Kidney glomerular epithelial cell (primary cell): ENCODE measurements at regions not wholly inside any gene's neighbourhood (a gene's known extent, or its start where the extent isn't known, plus 50 kb on each side); places are given as distances from the start of the nearest gene placed in this dataset.
"Not testable (repeated sequence)": the region's sequence is repeated elsewhere in the genome, so short reads cannot be mapped to it uniquely, and the experiment has no call there.

ENCODE experiments used
- DNase-seq: peaks from one replicate; lab custom pipeline; 2025; lab: John Stamatoyannopoulos, UW

GRCh38 chr5:159503236-159503635 is 172.9 kb upstream of the IL12B start:
- DNase-seq, result no peak

GRCh38 chr5:159504106-159504856 is 174.0 kb upstream of the IL12B start:
- no peak for DNase-seq

GRCh38 chr5:159504857-159505304 is 174.6 kb upstream of the IL12B start:
- DNase-seq, result no peak

GRCh38 chr5:159507055-159507454 is 176.8 kb upstream of the IL12B start:
- DNase-seq, result no peak

- no peak for DNase-seq
Observed at GRCh38 chr5:159507661-159508060, 177.4 kb upstream of the IL12B start.

- DNase-seq, result no peak
Observed at GRCh38 chr5:159508344-159508743, 178.1 kb upstream of the IL12B start.

- no peak for DNase-seq
Observed at GRCh38 chr5:159509002-159509660, 178.8 kb upstream of the IL12B start.

- DNase-seq, result peak; percentile 19
Observed at GRCh38 chr5:159510282-159510681, 180.0 kb upstream of the IL12B start.

- DNase-seq, result no peak
Observed at GRCh38 chr5:159511570-159511969, 181.3 kb upstream of the IL12B start.

GRCh38 chr5:159512064-159512463 is 181.8 kb upstream of the IL12B start:
- DNase-seq, result no peak

- DNase-seq, result peak; percentile 38
Observed at GRCh38 chr5:159514229-159514810, 184.0 kb upstream of the IL12B start.

GRCh38 chr5:159515197-159515596 is 184.9 kb upstream of the IL12B start:
- DNase-seq, result no peak

GRCh38 chr5:159515909-159516415 is 185.7 kb upstream of the IL12B start:
- peak; percentile 68 for DNase-seq

- DNase-seq, result peak; percentile 5
Observed at GRCh38 chr5:159518371-159518770, 188.1 kb upstream of the IL12B start.

GRCh38 chr5:159519365-159519764 is 189.1 kb upstream of the IL12B start:
- no peak for DNase-seq

- DNase-seq, result no peak
Observed at GRCh38 chr5:159522841-159523240, 192.6 kb upstream of the IL12B start.

- not testable (repeated sequence) for DNase-seq
Observed at GRCh38 chr5:159524279-159524678, 194.0 kb upstream of the IL12B start.

GRCh38 chr5:159525117-159525516 is 194.8 kb upstream of the IL12B start:
- no peak for DNase-seq

GRCh38 chr5:159527546-159528254 is 197.4 kb upstream of the IL12B start:
- DNase-seq, result no peak

GRCh38 chr5:159531554-159532105 is 201.3 kb upstream of the IL12B start:
- no peak for DNase-seq

- no peak for DNase-seq
Observed at GRCh38 chr5:159533197-159533596, 202.9 kb upstream of the IL12B start.

GRCh38 chr5:159536166-159536565 is 205.9 kb upstream of the IL12B start:
- no peak for DNase-seq
